WTC11 (cell line): ENCODE measurements at regions not wholly inside any gene's neighbourhood (a gene's known extent, or its start where the extent isn't known, plus 50 kb on each side); places are given as distances from the start of the nearest gene placed in this dataset.

Source experiments
- ATAC-seq: fragments of 200-7000 bp; cut with Tn5 transposase; 2 replicates; pipeline ENCODE4 v1.10.0; 2021; ENCODE audit warnings: mild to moderate bottlenecking, moderate library complexity
- CTCF ChIA-PET: fragments of 300-600 bp; sonication (Branson Sonifier 250); formaldehyde crosslinking; loops from one replicate; lab custom pipeline; 2021; ENCODE audit warnings: antibody characterized with exemption; lab: Charles Lee
- POLR2A ChIA-PET: fragments of 350-600 bp; sonication (Branson Sonifier 250); formaldehyde crosslinking; loops from one replicate; lab custom pipeline; 2021; ENCODE audit warnings: antibody characterized with exemption; lab: Charles Lee
- DNase-seq: peaks from one replicate; pipeline ENCODE4 v3.0.0; 2021; ENCODE audit warnings: low spot score
- H3K27ac Mint-ChIP-seq: 2 replicates; pipeline ENCODE4 v1.8.0; 2021; ENCODE audit warnings: mixed read lengths
- H3K27me3 Mint-ChIP-seq: 2 replicates; pipeline ENCODE4 v1.8.0; 2021; ENCODE audit warnings: low read depth, mild to moderate bottlenecking, moderate library complexity, mixed read lengths
- H3K36me3 Mint-ChIP-seq: 2 replicates; pipeline ENCODE4 v1.8.0; 2021; ENCODE audit warnings: mixed read lengths
- H3K4me1 Mint-ChIP-seq: 2 replicates; pipeline ENCODE4 v1.8.0; 2022; ENCODE audit warnings: mixed read lengths
- H3K4me3 Mint-ChIP-seq: 2 replicates; pipeline ENCODE4 v1.8.0; 2021; ENCODE audit warnings: mild to moderate bottlenecking, moderate library complexity, mixed read lengths
- H3K9me3 Mint-ChIP-seq: 2 replicates; pipeline ENCODE4 v1.8.0; 2021; ENCODE audit warnings: mixed read lengths
- ETV6 ChIP-seq: sonication (generic); formaldehyde crosslinking; IDR thresholded peaks from 2 replicates; pipeline ENCODE4 v1.8.1; 2022; ENCODE audit warnings: mild to moderate bottlenecking, missing genetic modification reagents
- RELA ChIP-seq: sonication (generic); formaldehyde crosslinking; IDR thresholded peaks from 2 replicates; pipeline ENCODE4 v1.8.1; 2022; ENCODE audit warnings: missing genetic modification reagents, mild to moderate bottlenecking, borderline replicate concordance
- SMAD4 ChIP-seq: sonication (generic); formaldehyde crosslinking; IDR thresholded peaks from 2 replicates; pipeline ENCODE4 v1.8.0; 2022; ENCODE audit warnings: mild to moderate bottlenecking, missing genetic modification reagents
- TEAD4 ChIP-seq: sonication (generic); formaldehyde crosslinking; IDR thresholded peaks from 2 replicates; pipeline ENCODE4 v1.8.0; 2022; ENCODE audit warnings: mild to moderate bottlenecking, missing genetic modification reagents
- ZNF423 ChIP-seq: fragments of 250-450 bp; sonication (Bioruptor Pico); IDR thresholded peaks from 2 replicates; pipeline ENCODE4 v2.1.2; 2022; ENCODE audit warnings: mild to moderate bottlenecking, moderate library complexity
- TF ChIP-seq, protein P1 (sequence below): sonication (generic); formaldehyde crosslinking; IDR thresholded peaks from 2 replicates; pipeline ENCODE4 v1.8.0; 2022; ENCODE audit warnings: mild to moderate bottlenecking, missing genetic modification reagents
- TF ChIP-seq, protein P2 (sequence below): fragments of 200-600 bp; IDR thresholded peaks from 2 replicates; pipeline ENCODE4 v1.8.0; 2022; ENCODE audit warnings: antibody characterized with exemption
- TF ChIP-seq, protein P3 (sequence below): sonication (generic); formaldehyde crosslinking; IDR thresholded peaks from 2 replicates; pipeline ENCODE4 v1.8.0; 2023; ENCODE audit warnings: mild to moderate bottlenecking, missing genetic modification reagents
- TF ChIP-seq, protein P4 (sequence below): fragments of 250-450 bp; sonication (Bioruptor Pico); IDR thresholded peaks from 2 replicates; pipeline ENCODE4 v1.9.0; 2021; ENCODE audit warnings: mild to moderate bottlenecking, borderline replicate concordance
- TF ChIP-seq, protein P5 (sequence below): sonication (generic); formaldehyde crosslinking; IDR thresholded peaks from 2 replicates; pipeline ENCODE4 v1.8.1; 2023; ENCODE audit warnings: mild to moderate bottlenecking, missing genetic modification reagents
- TF ChIP-seq, protein P6 (sequence below): sonication (generic); formaldehyde crosslinking; IDR thresholded peaks from 2 replicates; pipeline ENCODE4 v1.8.1; 2023; ENCODE audit warnings: mild to moderate bottlenecking, missing genetic modification reagents, moderate library complexity
- TF ChIP-seq, protein P7 (sequence below): sonication (generic); formaldehyde crosslinking; IDR thresholded peaks from 2 replicates; pipeline ENCODE4 v1.8.0; 2023; ENCODE audit warnings: missing genetic modification reagents

DNA sequence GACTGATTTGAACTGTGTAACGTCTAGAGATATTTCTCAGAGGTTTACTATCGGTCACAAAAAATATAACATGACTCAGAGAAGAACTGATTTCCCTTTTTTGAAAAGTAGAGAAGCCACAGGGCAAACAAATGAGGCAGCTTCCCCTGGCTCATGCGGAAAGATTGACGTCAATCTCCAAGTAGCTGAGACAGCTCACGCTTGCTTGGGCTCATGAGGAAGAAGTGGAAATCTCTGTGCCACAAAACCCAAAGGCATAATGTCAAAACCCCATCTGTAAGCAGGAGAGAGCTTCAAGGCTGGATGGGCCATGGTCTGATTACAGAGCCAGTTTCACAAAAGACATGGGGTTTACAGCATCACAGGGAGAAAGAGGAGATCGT lies 188.1 kb downstream of the ARL4C start (continued):
- TF ChIP-seq, protein P1, sequence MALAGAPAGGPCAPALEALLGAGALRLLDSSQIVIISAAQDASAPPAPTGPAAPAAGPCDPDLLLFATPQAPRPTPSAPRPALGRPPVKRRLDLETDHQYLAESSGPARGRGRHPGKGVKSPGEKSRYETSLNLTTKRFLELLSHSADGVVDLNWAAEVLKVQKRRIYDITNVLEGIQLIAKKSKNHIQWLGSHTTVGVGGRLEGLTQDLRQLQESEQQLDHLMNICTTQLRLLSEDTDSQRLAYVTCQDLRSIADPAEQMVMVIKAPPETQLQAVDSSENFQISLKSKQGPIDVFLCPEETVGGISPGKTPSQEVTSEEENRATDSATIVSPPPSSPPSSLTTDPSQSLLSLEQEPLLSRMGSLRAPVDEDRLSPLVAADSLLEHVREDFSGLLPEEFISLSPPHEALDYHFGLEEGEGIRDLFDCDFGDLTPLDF, result no peak
- no peak for TF ChIP-seq ETV6 (CRISPR knock-in tag)
- TF ChIP-seq, protein P2, sequence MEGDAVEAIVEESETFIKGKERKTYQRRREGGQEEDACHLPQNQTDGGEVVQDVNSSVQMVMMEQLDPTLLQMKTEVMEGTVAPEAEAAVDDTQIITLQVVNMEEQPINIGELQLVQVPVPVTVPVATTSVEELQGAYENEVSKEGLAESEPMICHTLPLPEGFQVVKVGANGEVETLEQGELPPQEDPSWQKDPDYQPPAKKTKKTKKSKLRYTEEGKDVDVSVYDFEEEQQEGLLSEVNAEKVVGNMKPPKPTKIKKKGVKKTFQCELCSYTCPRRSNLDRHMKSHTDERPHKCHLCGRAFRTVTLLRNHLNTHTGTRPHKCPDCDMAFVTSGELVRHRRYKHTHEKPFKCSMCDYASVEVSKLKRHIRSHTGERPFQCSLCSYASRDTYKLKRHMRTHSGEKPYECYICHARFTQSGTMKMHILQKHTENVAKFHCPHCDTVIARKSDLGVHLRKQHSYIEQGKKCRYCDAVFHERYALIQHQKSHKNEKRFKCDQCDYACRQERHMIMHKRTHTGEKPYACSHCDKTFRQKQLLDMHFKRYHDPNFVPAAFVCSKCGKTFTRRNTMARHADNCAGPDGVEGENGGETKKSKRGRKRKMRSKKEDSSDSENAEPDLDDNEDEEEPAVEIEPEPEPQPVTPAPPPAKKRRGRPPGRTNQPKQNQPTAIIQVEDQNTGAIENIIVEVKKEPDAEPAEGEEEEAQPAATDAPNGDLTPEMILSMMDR, result no peak
- TF ChIP-seq, protein P3, sequence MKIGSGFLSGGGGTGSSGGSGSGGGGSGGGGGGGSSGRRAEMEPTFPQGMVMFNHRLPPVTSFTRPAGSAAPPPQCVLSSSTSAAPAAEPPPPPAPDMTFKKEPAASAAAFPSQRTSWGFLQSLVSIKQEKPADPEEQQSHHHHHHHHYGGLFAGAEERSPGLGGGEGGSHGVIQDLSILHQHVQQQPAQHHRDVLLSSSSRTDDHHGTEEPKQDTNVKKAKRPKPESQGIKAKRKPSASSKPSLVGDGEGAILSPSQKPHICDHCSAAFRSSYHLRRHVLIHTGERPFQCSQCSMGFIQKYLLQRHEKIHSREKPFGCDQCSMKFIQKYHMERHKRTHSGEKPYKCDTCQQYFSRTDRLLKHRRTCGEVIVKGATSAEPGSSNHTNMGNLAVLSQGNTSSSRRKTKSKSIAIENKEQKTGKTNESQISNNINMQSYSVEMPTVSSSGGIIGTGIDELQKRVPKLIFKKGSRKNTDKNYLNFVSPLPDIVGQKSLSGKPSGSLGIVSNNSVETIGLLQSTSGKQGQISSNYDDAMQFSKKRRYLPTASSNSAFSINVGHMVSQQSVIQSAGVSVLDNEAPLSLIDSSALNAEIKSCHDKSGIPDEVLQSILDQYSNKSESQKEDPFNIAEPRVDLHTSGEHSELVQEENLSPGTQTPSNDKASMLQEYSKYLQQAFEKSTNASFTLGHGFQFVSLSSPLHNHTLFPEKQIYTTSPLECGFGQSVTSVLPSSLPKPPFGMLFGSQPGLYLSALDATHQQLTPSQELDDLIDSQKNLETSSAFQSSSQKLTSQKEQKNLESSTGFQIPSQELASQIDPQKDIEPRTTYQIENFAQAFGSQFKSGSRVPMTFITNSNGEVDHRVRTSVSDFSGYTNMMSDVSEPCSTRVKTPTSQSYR (CRISPR knock-in tag), result no peak
- TF ChIP-seq, protein P4, sequence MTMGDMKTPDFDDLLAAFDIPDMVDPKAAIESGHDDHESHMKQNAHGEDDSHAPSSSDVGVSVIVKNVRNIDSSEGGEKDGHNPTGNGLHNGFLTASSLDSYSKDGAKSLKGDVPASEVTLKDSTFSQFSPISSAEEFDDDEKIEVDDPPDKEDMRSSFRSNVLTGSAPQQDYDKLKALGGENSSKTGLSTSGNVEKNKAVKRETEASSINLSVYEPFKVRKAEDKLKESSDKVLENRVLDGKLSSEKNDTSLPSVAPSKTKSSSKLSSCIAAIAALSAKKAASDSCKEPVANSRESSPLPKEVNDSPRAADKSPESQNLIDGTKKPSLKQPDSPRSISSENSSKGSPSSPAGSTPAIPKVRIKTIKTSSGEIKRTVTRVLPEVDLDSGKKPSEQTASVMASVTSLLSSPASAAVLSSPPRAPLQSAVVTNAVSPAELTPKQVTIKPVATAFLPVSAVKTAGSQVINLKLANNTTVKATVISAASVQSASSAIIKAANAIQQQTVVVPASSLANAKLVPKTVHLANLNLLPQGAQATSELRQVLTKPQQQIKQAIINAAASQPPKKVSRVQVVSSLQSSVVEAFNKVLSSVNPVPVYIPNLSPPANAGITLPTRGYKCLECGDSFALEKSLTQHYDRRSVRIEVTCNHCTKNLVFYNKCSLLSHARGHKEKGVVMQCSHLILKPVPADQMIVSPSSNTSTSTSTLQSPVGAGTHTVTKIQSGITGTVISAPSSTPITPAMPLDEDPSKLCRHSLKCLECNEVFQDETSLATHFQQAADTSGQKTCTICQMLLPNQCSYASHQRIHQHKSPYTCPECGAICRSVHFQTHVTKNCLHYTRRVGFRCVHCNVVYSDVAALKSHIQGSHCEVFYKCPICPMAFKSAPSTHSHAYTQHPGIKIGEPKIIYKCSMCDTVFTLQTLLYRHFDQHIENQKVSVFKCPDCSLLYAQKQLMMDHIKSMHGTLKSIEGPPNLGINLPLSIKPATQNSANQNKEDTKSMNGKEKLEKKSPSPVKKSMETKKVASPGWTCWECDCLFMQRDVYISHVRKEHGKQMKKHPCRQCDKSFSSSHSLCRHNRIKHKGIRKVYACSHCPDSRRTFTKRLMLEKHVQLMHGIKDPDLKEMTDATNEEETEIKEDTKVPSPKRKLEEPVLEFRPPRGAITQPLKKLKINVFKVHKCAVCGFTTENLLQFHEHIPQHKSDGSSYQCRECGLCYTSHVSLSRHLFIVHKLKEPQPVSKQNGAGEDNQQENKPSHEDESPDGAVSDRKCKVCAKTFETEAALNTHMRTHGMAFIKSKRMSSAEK (CRISPR knock-in tag), result no peak
- TF ChIP-seq, protein P5, sequence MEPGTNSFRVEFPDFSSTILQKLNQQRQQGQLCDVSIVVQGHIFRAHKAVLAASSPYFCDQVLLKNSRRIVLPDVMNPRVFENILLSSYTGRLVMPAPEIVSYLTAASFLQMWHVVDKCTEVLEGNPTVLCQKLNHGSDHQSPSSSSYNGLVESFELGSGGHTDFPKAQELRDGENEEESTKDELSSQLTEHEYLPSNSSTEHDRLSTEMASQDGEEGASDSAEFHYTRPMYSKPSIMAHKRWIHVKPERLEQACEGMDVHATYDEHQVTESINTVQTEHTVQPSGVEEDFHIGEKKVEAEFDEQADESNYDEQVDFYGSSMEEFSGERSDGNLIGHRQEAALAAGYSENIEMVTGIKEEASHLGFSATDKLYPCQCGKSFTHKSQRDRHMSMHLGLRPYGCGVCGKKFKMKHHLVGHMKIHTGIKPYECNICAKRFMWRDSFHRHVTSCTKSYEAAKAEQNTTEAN (CRISPR knock-in tag), result no peak
- no peak for TF ChIP-seq RELA (CRISPR knock-in tag)
- no peak for TF ChIP-seq TEAD4 (CRISPR knock-in tag)
- no peak for TF ChIP-seq SMAD4 (CRISPR knock-in tag)
- TF ChIP-seq, protein P6, sequence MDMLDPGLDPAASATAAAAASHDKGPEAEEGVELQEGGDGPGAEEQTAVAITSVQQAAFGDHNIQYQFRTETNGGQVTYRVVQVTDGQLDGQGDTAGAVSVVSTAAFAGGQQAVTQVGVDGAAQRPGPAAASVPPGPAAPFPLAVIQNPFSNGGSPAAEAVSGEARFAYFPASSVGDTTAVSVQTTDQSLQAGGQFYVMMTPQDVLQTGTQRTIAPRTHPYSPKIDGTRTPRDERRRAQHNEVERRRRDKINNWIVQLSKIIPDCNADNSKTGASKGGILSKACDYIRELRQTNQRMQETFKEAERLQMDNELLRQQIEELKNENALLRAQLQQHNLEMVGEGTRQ (CRISPR knock-in tag), result no peak
- TF ChIP-seq ZNF423, result no peak

DNA sequence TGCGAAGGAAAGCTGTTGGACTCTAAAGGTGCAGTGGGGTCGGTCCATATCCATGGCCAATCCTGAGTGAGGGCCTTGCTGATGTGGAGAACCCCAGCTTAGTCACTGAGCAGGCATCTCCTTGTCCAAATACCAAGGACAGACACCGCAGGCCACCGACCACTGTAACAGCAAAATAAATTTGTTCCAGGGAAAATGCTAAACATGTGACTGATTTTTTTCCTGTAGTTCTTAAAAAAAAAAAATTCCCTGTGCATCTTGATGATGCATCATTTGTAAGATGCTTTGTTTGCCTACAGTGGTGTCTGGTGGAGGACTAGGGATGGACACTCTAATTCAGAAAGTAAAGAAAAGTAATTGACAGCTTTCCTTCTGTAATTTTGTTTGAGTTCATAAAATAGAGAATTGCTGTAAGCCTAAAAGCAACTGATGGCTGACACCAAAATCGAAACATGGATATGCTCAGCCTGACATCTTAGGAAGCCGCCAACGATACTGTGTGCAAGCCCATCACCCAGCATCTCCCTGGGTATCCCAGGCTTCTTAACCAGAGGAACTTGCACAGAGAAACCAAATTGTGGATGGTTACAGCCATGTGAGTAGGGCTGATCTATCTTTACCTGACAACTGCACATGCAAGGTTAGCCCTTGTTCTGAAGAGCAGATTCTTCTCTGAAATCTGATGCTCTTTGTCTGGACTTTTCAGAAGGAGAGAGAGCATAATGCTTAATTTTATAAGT lies 188.6 kb downstream of the ARL4C start:
- ChIA-PET CTCF (no interaction called here), POLR2A (interaction anchor here (0.6 kb wide), 1 partner anchor 711 kb away, joined by 5 read pairs; no protein-coding TSS in a partner anchor)

More for the DNA sequence above, 188.6 kb downstream of the ARL4C start:
- Mint-ChIP-seq H3K27ac (no peak overlapping the region), H3K9me3 (peaks cover 7% of the 10 kb centered on the region), H3K4me3 (no peak overlapping the region), H3K4me1 (peaks cover 20% of the 10 kb centered on the region), H3K36me3 (no peaks in the 10 kb centered on the region; the same call in 1 of the 2 replicates), H3K27me3 (peaks cover 3% of the 10 kb centered on the region; the same call in 1 of the 2 replicates)
- TF ChIP-seq, protein P7, sequence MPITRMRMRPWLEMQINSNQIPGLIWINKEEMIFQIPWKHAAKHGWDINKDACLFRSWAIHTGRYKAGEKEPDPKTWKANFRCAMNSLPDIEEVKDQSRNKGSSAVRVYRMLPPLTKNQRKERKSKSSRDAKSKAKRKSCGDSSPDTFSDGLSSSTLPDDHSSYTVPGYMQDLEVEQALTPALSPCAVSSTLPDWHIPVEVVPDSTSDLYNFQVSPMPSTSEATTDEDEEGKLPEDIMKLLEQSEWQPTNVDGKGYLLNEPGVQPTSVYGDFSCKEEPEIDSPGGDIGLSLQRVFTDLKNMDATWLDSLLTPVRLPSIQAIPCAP (CRISPR knock-in tag), result no peak
- TF ChIP-seq, protein P1, result no peak
- DNase-seq, result no peak
- ATAC-seq, result no peak
